COLO668 (cell line): ENCODE measurements at regions not wholly inside any gene's neighbourhood (a gene's known extent, or its start where the extent isn't known, plus 50 kb on each side); places are given as distances from the start of the nearest gene placed in this dataset.

Experiments
- DNase-seq: peaks from one replicate; lab custom pipeline; 2025; ENCODE audit not compliant: unreplicated experiment; lab: John Stamatoyannopoulos, UW

DNA sequence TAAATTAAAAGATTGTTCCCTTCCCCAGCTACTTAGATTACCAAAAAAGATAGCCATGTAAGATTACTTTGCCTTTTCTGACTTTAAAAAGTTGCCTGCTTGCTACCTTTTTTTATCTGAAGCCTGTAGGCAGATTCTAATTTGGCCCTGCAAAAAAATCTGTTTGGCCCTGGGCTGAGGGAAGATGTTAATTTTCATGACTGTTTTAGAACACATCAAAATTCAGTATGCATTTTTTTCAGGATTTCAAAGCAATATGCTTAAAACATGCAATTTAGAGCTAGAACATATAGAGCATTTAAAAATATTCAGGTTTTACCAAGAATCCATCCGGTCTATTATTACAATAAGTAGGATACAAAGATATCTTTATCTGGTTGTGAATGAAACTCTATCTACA is 563.6 kb downstream of the NR2F1-AS1 start:
- no peak for DNase-seq

DNA sequence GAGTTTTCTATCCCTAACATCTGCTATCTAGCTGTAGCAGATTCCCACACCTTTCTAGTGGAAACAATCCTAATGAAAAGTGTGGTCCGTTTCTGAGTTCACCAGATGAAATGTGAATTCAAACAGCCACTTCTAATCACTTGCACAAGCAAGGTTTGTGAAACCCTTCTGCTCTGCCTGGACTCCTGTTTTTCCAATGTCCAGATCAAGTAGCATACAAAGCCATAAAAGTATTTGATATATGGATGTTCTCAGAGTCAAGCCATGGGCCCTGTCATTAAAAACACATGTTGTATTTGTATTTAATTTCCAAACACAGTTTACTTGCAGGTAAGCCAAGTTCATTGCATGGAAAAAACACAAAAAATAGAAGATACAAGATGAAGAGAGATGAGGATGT is 570.4 kb downstream of the NR2F1-AS1 start:
- DNase-seq = no peak

DNA sequence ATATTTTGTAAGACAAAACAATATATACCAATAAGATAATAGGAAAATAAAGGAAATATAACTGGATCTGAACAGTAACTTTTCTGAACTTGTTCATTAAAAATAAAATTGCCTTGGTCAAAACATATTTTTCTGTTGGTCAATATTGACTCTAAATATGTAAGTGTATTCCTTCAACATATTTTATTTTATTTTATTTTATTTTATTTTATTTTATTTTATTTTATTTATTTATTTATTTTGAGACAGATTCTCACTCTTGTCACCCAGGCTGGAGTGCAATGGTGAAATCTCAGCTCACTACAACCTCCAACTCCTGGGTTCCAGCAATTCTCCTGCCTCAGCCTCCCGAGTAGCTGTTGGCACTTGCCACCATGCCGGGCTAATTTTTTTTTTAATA is 571.0 kb downstream of the NR2F1-AS1 start:
- DNase-seq = no peak

DNA sequence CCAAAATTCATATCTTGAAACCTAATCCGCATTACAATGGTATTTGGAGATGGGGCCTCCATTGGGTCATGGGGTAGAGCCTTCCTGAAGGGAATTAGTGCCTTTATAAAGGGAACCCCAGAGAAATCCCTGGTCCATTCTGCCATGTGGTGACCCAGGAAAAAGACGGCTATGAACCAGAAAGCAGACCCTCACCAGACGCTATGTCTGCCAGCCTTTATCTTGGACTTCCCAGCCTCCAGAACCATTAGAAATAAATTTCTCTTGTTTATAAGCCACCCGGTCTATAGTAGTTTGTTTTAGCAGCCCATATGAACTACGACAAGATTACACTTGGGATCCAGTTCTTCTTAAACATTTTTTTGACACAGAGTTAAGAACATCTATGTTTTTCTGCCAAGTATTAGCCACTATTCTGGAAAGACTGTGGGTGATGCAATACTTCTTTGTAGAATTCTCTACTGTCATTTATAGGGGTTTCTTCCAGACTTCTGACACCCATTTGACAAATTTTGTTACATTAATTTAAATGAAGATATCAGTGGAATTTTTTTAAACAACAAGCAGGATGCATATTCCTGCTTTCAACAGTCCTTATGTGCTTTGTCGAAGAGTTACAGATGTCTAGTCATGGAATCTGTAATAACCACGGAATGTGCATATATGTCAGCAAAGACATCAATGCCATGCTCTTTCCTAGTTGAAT is 572.4 kb downstream of the NR2F1-AS1 start:
- no peak for DNase-seq

DNA sequence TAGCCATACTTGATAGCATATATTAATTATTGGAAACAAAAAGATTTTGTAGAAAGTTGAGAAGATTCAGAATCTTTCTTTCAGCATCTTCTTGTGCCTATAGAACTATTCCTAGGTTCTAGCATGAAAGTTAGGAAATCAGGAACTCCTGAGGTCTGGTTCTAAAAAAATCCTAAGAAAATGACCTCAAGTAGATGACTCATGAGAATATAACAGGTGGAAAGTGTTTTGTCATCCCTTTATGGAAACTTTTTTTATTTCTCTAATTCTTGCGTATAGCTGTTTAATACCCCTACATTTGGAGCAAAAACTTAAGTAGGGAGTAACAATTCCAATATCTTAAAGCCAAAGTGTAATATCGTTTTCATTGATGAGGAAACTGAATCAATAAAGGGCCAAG is 574.1 kb downstream of the NR2F1-AS1 start:
- DNase-seq = no peak

DNA sequence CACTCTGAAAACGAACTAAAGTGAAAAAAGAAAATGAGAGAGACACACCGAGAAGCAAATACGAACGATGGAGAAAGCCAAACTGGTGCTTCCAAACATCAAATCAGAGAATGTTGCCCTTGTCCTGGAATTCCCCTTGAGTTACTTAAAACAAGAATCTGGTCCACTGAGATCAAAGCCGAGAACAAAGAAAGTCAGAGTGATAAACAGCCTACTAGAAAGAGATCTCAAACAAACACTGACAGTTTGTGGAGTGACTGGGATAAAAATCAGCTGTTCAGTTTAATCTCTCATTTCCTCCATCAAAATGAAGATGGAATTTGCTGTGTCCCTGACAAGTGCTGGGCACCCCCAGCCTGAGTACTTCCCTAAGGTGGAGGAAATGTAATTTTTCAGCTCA is 582.6 kb downstream of the NR2F1-AS1 start:
- no peak for DNase-seq

DNA sequence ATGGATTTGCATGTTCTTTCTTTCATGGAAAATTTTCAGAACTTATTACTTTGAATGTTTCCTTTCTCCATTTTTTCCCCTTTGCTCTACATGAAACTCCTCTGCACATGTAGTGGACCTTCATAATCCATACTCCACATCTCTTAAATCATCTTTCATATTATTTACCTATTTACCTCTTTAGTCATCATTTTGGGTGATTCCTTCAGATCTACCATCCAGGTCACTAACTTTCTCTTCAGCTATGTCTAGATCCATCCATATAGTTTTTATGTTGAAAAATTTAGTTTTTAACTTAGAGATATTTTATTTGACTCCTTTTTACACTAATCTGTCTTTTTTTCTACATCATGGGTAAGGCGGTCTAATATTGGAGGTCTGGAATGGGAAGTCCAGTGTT is 586.6 kb downstream of the NR2F1-AS1 start:
- no peak for DNase-seq

DNA sequence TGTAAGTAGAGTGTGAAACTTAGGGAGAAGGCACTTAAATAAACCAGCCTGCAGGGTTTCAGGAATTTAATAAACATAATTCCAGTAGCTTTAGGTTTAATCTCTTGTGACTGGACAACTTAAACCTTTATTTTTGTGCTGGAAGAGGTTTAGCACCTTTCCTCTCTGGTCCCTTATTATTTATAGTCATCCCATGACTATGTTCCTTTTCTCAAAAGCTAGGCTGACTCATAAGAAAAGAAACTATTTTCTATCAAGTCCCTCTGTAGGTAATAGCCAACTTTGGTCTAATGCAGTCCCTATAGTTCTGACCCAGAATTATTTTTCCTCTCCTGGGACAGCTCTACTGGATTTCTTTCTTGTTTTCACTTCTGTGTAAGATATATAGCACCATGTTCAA is 588.9 kb downstream of the NR2F1-AS1 start:
- DNase-seq = no peak

DNA sequence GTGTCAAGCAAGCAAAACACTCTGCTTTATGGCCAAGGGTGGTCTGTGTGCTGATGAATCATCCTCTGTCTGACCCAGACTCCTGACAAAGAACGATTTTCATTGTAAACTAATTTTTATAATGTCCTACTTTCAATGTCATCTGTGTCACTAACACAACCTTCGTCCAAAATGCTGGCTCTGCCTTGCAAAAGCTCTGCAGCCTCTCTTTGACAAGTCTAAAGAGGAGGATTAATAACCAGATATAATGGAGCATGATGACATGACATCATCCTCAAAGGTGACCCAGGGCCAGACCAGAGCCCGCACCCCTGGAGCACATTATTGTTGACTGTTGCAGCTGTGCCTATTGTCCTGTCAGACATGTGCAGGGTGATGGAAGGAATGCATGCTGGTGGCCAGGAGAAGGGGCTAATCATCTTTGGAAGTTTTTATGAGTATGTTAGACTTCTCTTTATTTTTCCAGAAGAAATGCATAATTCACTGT is 589.4 kb downstream of the NR2F1-AS1 start:
- DNase-seq = peak; percentile 1

DNA sequence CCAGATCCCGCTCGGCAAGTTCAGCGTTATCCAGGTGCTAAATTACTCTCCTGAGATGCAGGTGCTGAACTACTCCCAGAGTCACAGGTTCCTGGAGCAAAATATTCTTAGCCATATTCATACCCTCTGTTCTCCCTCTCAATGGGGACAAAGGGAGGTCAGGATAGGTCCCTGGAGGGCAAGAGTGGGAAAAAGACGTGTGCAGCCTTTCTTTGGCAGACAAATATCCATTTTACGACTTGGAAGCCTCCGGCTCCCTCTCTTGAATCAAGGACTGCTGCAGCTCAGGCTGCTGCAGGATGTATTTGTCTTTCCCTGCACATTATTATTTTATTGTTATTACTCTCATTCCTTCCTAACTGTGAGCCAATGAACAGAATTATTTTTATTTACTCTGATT is 590.2 kb downstream of the NR2F1-AS1 start:
- no peak for DNase-seq

DNA sequence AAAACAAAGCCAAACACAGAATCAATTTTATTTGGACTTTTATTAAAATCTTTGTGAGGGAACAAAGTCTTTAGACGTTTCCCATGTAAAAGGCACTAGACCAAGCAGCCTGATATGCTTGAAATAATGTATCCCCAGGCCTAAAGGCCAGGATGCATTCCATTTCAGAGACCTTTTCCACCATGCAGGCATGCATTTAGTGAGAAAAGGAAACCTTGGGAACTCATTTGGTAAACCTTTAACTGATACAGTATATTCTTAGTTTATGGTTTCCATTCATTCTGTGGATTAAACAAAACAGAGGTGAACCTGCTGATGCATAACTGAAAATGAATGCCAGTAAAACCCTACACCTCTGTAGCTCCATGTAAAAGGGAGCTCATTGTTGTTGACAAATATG is 600.0 kb downstream of the NR2F1-AS1 start:
- no peak for DNase-seq

DNA sequence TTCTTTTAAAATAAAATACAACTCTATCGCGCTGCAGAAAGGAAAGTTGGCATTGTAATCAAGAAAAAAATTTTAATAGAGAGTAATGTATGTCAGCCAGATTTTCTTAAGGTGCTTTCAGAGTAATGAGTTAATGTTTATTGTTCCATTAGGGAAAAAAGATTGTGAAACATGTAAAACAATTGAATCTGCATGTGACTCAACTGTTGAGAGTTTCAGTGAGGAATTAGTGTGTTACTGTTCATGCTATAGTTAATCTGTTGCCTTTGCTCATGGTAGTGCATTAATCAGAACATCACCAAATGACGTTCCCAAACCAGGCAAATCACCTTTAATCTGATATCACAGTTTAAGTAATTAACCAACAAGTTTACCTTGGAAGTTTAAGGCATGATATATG is 600.5 kb downstream of the NR2F1-AS1 start:
- no peak for DNase-seq

DNA sequence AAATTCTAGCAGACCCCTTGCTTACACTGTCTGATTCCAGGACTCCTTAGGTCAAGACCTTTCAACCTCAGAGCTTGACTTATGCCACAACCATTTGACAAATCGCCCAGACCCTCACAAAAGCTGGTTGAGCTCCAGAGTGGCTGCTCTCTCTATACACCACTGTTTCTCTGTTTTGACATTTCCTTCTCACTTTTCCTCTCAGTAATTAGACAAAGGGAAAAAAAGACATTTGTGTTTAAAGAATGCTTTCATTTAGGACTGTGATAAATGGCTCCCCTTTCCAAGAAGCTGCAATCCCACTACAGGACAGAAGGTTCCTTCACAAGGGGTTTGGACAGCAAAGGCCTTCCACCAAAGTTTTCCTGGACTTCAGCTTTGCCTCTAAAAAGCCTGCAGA is 601.3 kb downstream of the NR2F1-AS1 start:
- DNase-seq = no peak

DNA sequence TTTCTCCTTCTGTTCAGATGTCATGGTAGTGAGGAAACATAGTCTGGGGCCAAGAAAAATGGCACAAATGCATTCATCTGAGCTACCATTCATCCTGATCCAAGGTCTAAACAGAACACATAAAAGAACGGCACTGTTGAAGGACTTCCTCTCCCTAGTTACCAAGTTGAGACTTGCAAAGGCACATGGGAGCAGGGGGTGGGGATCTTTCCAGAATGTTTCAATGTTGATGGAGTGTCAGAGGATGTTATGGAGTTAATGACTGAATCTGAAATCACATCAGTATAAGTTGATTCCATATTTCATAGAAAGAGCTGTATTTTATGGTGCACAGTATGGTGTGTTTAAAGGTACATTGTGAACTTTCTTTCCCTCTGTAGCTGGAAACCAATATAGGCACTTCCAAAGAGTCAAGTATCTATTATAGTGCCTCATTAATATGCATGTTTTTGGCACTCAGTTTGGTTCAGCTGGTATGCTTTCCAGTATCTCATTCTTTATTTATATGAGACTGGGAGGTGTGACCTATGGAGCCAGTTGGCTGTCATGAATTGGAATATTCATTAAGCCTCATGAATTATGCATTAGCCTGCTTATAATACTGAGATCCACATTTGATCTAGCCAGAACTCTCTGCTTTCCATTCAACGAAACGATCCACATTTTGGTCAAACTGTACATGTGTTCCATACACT is 603.0 kb downstream of the NR2F1-AS1 start:
- no peak for DNase-seq

DNA sequence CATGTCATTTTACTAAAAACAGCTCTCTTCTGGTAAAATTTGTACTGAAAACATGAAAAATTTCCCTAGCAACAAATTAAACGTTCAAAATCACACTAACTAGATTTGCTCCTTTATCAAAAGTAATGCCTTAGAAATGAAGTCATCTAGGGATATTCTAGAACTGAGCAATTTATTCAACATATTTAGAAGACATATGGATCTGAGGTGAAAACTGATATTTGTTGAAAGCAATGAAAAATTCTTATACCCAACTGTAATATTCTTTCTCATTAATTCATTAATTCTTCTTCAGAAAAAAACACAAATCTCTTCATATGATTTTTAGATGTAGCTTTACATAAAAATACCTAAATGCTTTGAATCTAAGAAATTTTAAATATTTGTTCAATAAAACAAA is 604.9 kb downstream of the NR2F1-AS1 start:
- DNase-seq = no peak

DNA sequence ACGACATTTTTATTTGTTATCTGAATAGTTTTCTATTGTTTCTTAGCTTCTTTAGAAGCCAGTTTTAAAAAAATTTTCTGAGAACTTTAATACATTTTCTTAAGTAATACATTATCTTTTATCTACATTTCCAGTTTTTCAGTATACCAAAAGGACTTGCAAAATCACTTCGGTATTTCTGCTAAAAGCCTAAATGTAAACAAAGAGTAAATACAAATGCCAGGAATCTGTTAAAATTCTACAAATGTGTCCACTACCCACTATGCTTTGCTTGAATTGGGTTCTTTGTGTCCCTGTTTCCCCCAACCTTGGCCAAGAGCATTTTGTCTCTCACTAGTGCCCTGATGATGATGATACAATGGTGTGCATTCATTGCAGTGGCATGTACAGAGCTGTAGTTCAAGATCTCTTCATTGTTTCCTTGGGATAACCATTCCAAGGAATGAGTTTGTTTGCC is 611.2 kb downstream of the NR2F1-AS1 start:
- no peak for DNase-seq

DNA sequence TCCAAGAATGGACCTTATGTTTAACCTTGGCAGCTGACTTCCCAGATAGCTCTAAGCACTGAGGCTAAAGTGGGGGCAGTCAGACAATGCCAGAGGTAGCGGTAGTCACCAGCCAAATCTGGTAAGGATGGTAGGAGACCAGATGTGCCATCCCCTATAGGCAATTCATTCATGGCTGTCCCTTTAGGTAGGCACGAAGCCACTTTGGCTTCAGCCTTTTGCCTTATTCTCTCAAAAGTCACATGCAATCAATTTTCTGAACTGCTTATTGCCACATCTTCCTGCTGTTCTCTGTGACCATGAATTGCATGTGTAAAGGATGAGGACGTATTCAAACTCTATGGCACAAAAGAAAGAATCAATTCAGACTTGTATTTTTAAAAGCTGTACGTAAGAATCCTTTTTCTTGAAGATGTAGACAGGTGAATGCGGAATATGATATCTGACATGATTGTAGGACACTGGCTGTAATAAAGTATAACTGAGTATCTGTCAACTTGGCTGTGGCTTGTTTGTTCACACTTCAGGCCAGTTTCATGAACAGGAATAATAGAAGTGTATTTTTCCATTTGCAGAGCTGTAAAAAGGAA is 611.7 kb downstream of the NR2F1-AS1 start:
- no peak for DNase-seq

DNA sequence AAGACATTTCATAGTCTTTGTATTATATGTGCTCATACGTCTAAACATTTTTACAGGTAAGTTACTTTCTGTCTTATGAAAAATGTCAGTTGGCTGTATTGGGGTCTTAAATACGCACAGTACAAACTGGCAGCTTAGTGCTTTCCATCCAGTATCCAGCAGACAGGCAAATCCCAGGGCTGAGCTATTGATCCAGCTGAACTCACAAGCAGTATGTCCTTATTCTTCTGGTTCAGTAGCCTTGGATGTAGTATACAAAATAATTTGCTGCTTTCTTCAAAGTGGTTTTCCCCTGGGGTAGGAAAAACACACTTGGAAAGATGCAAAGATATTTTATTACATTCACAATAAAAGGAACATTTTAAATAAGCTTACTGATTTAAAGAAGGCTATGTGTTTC is 617.2 kb downstream of the NR2F1-AS1 start:
- DNase-seq = no peak

DNA sequence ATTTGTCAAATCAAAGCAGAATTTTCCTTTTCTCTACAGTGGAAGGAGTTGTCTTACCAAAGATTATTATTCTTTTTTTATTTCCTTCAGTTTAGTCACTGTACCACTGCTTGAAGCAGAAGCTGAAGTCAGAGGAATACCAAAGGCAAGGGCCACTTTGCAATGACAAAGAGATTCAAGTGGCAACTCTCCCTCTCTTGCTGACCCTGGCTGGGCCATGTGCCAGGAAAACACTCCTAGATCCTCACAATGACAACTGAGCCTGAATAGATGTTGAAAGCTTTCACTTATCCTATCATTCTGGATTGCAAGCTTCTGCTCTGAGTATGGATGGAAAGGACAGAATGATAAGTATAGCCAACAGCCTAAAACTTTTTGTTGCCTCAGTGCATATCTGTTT is 618.3 kb downstream of the NR2F1-AS1 start:
- DNase-seq = peak; percentile 76

DNA sequence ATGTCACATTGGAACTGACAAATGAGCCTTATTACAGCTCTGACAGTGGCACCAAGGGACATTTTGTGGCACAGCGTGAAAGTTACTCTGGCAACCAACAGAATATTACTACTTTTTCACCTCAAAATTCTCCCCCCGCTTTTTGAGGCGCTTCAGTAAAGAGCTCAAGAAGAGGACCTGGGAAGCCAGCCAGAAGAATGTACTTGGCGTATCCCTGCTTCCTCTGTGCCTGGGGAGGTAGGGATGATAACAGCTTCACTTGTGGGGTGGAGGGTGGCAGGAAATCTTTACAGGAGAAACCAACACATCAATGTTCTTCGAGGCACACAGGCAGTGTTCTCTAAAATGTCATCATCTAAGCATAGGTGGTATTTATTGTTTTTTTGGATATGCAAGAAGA is 624.1 kb downstream of the NR2F1-AS1 start:
- DNase-seq = no peak

DNA sequence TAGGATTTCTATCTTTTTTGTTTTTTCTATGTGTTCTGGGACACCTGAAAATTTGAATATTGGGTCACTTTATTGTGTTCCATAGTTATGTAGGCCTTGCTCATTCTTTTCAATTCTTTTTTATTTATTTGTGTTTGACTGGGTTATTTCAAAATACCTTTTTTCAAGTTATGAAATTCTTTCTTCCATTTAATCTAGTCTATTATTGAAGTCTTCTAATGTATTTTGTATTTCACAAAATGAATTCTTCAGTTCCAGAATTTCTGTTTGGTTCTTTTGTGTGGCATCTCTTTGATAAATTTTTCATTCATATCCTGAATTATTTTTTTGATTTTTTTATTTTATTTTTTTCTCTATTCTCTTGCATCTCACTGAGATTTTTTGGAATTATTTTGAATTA is 628.8 kb downstream of the NR2F1-AS1 start:
- no peak for DNase-seq

DNA sequence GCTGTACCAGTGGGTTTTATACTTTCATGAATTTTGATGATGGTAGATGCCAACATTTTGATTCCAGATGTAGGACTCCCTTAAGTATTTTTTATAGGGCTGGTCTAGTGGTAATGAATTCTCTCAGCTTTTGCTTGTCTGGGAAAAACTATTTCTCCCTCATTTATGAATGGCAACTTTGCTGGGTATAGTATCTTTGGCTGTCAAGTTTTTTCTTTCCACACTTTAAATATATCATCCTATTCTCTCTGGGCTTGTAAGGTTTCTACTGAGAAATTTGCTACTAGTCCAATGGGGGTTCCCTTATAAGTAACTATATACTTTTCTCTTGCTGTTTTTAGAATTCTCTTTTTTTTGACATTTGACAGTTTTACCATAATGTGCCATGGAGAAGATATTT is 629.3 kb downstream of the NR2F1-AS1 start:
- DNase-seq = no peak
